K562 (cell line): ENCODE measurements at regions not wholly inside any gene's neighbourhood (a gene's known extent, or its start where the extent isn't known, plus 50 kb on each side); places are given as distances from the start of the nearest gene placed in this dataset.

Source experiments
- BACH1 ChIP-seq: fragments of 200-800 bp; sonication (Bioruptor generic); IDR thresholded peaks from 2 replicates; pipeline ENCODE4 v1.6.1; 2016; ENCODE audit warnings: missing genetic modification characterization, missing compliant biosample characterization
- EP300 ChIP-seq: IDR thresholded peaks from 2 replicates; pipeline ENCODE4 v1.6.1; 2012; ENCODE audit warnings: low read length, improper control_type of control experiment
- ESRRA ChIP-seq: fragments of 450-650 bp; IDR thresholded peaks from 2 replicates; pipeline ENCODE4 v1.6.1; 2014; ENCODE audit warnings: low read depth, mild to moderate bottlenecking, moderate library complexity, borderline replicate concordance
- JUND ChIP-seq, 2 experiments: IDR thresholded peaks; 2 replicates in 1 of 2; 3 replicates in 1 of 2; pipeline ENCODE4 v1.6.1; 2011; ENCODE audit warnings: borderline replicate concordance in 2 of 2, low read depth in 2 of 2, low read length in 2 of 2, improper control_type of control experiment in 1 of 2, missing biosample characterization in 1 of 2, missing genetic modification characterization in 1 of 2, missing genetic modification reagents in 1 of 2
- MAZ ChIP-seq, 2 experiments: fragments of 450-650 bp in 1 of 2; sonication (generic) in 1 of 2; formaldehyde crosslinking; IDR thresholded peaks in 1 of 2; conservative IDR thresholded peaks in 1 of 2; 2 replicates each; pipeline versions ENCODE4 v1.4.0 to v1.5.0; 2020; ENCODE audit warnings: mild to moderate bottlenecking in 1 of 2, missing genetic modification reagents in 1 of 2
- PRMT5 ChIP-seq: sonication (generic); formaldehyde crosslinking; IDR thresholded peaks from 2 replicates; pipeline ENCODE4 v1.5.0; 2020; ENCODE audit warnings: missing genetic modification reagents
- RHOXF2B ChIP-seq: fragments of 250-450 bp; sonication (Bioruptor Pico); conservative IDR thresholded peaks from 2 replicates; pipeline ENCODE4 v1.5.1; 2021
- YY1 ChIP-seq, 3 experiments: IDR thresholded peaks; 2 replicates each; pipeline ENCODE4 v1.6.1; 2011; ENCODE audit warnings: low read length in 2 of 3, mild to moderate bottlenecking in 2 of 3, moderate library complexity in 2 of 3, borderline replicate concordance in 1 of 3, control low read depth in 1 of 3, low read depth in 1 of 3; ENCODE audit not compliant: insufficient read depth in 3 of 3, insufficient replicate concordance in 2 of 3, control insufficient read depth in 1 of 3, insufficient read length in 1 of 3; ENCODE audit errors: extremely low read depth in 1 of 3
- ZNF77 ChIP-seq: fragments of 250-450 bp; sonication (Bioruptor Pico); IDR thresholded peaks from 2 replicates; pipeline ENCODE4 v1.5.0; 2020
- TF ChIP-seq, protein P1 (sequence below), 3 experiments: IDR thresholded peaks in 2 of 3; conservative IDR thresholded peaks in 1 of 3; 2 replicates each; pipeline ENCODE4 v1.5.1; 2011 to 2012; ENCODE audit warnings: low read length in 3 of 3, mild to moderate bottlenecking in 3 of 3, control low read depth in 2 of 3, improper control_type of control experiment in 1 of 3, inconsistent platforms in 1 of 3, low read depth in 1 of 3, mixed read lengths in 1 of 3, moderate library complexity in 1 of 3; ENCODE audit not compliant: insufficient read depth in 2 of 3
- TF ChIP-seq, protein P2 (sequence below): sonication (generic); formaldehyde crosslinking; IDR thresholded peaks from 2 replicates; pipeline ENCODE4 v1.8.1; 2022; ENCODE audit warnings: missing genetic modification reagents
- TF ChIP-seq, protein P3 (sequence below): fragments of 450-650 bp; IDR thresholded peaks from 2 replicates; pipeline ENCODE4 v1.6.1; 2016; ENCODE audit warnings: low read depth
- TF ChIP-seq, protein P4 (sequence below): fragments of 450-650 bp; IDR thresholded peaks from 2 replicates; pipeline ENCODE4 v1.6.1; 2016; ENCODE audit warnings: low read depth, mild to moderate bottlenecking, moderate library complexity

DNA sequence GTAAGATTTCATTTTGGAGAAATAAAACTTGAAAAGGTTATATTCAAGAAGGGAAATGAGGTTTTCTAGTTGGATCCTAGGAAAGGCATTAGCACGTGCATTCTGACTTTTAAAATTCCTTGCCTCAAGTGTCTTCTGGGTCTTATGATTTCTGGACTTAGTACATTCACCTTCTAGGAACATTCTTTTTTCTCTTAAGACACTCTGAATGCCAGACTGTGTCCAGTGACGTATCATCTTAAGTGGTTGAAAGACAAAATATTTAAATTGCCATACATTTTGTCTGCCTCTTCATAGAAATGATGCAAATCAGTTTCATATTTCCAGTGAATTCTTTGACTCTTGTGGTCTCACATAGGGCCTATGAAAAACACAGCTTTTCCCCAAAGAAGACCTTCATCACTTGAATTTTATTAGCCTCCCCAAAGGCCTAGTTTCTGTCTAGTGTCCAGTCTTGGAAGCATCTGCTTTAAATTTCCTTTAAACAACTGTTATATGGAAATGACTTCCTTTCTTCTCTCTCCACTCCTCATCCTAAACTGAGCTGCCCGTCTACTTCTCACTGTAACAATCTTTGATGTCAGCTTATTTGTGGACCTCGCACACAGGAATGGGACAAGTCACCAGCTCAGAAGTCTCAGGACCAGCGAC, 187.2 kb downstream of the HLX start:
- TF ChIP-seq, protein P1, sequence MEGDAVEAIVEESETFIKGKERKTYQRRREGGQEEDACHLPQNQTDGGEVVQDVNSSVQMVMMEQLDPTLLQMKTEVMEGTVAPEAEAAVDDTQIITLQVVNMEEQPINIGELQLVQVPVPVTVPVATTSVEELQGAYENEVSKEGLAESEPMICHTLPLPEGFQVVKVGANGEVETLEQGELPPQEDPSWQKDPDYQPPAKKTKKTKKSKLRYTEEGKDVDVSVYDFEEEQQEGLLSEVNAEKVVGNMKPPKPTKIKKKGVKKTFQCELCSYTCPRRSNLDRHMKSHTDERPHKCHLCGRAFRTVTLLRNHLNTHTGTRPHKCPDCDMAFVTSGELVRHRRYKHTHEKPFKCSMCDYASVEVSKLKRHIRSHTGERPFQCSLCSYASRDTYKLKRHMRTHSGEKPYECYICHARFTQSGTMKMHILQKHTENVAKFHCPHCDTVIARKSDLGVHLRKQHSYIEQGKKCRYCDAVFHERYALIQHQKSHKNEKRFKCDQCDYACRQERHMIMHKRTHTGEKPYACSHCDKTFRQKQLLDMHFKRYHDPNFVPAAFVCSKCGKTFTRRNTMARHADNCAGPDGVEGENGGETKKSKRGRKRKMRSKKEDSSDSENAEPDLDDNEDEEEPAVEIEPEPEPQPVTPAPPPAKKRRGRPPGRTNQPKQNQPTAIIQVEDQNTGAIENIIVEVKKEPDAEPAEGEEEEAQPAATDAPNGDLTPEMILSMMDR (IDR thresholded peaks at IDR 0.05 in 2 of 3, conservative IDR thresholded peaks at IDR 0.05 in 1 of 3; ENCODE audit: insufficient read depth in 2 of 3, low read depth in 1 of 3, low read length in 3 of 3), result no peak
- TF ChIP-seq ESRRA, result no peak
- no peak for TF ChIP-seq RHOXF2B (CRISPR knock-in tag)
- no peak for TF ChIP-seq BACH1 (tag)
- no peak for TF ChIP-seq EP300
- TF ChIP-seq, protein P2, sequence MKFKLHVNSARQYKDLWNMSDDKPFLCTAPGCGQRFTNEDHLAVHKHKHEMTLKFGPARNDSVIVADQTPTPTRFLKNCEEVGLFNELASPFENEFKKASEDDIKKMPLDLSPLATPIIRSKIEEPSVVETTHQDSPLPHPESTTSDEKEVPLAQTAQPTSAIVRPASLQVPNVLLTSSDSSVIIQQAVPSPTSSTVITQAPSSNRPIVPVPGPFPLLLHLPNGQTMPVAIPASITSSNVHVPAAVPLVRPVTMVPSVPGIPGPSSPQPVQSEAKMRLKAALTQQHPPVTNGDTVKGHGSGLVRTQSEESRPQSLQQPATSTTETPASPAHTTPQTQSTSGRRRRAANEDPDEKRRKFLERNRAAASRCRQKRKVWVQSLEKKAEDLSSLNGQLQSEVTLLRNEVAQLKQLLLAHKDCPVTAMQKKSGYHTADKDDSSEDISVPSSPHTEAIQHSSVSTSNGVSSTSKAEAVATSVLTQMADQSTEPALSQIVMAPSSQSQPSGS (CRISPR knock-in tag), result no peak
- TF ChIP-seq, protein P3, sequence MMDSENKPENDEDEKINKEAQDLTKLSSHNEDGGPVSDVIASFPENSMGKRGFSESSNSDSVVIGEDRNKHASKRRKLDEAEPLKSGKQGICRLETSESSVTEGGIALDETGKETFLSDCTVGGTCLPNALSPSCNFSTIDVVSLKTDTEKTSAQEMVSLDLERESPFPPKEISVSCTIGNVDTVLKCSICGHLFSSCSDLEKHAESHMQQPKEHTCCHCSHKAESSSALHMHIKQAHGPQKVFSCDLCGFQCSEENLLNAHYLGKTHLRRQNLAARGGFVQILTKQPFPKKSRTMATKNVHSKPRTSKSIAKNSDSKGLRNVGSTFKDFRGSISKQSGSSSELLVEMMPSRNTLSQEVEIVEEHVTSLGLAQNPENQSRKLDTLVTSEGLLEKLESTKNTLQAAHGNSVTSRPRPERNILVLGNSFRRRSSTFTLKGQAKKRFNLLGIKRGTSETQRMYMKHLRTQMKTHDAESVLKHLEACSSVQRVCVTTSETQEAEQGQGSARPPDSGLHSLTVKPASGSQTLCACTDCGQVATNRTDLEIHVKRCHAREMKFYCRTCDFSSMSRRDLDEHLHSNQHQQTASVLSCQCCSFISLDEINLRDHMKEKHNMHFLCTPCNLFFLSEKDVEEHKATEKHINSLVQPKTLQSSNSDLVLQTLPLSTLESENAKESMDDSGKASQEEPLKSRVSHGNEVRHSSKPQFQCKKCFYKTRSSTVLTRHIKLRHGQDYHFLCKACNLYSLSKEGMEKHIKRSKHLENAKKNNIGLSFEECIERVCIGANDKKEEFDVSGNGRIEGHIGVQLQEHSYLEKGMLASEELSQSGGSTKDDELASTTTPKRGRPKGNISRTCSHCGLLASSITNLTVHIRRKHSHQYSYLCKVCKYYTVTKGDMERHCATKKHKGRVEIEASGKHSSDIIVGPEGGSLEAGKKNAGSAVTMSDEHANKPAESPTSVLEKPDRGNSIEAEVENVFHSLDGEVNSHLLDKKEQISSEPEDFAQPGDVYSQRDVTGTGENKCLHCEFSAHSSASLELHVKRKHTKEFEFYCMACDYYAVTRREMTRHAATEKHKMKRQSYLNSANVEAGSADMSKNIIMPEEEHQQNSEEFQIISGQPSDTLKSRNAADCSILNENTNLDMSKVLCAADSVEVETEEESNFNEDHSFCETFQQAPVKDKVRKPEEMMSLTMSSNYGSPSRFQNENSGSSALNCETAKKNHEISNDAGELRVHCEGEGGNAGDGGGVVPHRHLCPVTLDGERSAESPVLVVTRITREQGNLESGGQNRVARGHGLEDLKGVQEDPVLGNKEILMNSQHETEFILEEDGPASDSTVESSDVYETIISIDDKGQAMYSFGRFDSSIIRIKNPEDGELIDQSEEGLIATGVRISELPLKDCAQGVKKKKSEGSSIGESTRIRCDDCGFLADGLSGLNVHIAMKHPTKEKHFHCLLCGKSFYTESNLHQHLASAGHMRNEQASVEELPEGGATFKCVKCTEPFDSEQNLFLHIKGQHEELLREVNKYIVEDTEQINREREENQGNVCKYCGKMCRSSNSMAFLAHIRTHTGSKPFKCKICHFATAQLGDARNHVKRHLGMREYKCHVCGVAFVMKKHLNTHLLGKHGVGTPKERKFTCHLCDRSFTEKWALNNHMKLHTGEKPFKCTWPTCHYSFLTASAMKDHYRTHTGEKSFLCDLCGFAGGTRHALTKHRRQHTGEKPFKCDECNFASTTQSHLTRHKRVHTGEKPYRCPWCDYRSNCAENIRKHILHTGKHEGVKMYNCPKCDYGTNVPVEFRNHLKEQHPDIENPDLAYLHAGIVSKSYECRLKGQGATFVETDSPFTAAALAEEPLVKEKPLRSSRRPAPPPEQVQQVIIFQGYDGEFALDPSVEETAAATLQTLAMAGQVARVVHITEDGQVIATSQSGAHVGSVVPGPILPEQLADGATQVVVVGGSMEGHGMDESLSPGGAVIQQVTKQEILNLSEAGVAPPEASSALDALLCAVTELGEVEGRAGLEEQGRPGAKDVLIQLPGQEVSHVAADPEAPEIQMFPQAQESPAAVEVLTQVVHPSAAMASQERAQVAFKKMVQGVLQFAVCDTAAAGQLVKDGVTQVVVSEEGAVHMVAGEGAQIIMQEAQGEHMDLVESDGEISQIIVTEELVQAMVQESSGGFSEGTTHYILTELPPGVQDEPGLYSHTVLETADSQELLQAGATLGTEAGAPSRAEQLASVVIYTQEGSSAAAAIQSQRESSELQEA, result no peak
- TF ChIP-seq YY1 (IDR thresholded peaks at IDR 0.05; ENCODE audit: borderline replicate concordance in 1 of 3, control insufficient read depth in 1 of 3, extremely low read depth in 1 of 3, insufficient read depth in 3 of 3, insufficient read length in 1 of 3, insufficient replicate concordance in 2 of 3, low read depth in 1 of 3, low read length in 2 of 3), result no peak
- no peak for TF ChIP-seq MAZ (CRISPR knock-in tag; conservative IDR thresholded peaks at IDR 0.05 in 1 of 2, IDR thresholded peaks at IDR 0.05 in 1 of 2)
- no peak for TF ChIP-seq PRMT5 (CRISPR knock-in tag)
- no peak for TF ChIP-seq JUND (IDR thresholded peaks at IDR 0.05; ENCODE audit: borderline replicate concordance, low read depth, low read length)
- no peak for TF ChIP-seq JUND (tag; IDR thresholded peaks at IDR 0.05; ENCODE audit: borderline replicate concordance, low read depth, low read length)
- no peak for TF ChIP-seq ZNF77
- TF ChIP-seq, protein P4, sequence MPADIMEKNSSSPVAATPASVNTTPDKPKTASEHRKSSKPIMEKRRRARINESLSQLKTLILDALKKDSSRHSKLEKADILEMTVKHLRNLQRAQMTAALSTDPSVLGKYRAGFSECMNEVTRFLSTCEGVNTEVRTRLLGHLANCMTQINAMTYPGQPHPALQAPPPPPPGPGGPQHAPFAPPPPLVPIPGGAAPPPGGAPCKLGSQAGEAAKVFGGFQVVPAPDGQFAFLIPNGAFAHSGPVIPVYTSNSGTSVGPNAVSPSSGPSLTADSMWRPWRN, result no peak
